Fibroblast of the aortic adventitia (primary cell): ENCODE measurements at regions not wholly inside any gene's neighbourhood (a gene's known extent, or its start where the extent isn't known, plus 50 kb on each side); places are given as distances from the start of the nearest gene placed in this dataset.

Source experiments
- DNase-seq: peaks from one replicate; pipeline ENCODE4 v3.0.0-alpha.2; 2010; ENCODE audit warnings: low read depth
- H3K4me3 ChIP-seq: 2 replicates; pipeline ENCODE4 v1.5.1; 2011; ENCODE audit warnings: low read depth, mild to moderate bottlenecking, control low read depth, low read length, moderate library complexity
- TF ChIP-seq, protein P1 (sequence below): IDR thresholded peaks from 2 replicates; pipeline ENCODE4 v1.5.1; 2011; ENCODE audit warnings: mild to moderate bottlenecking, low read length, control low read depth, inconsistent platforms; ENCODE audit not compliant: insufficient read depth

DNA sequence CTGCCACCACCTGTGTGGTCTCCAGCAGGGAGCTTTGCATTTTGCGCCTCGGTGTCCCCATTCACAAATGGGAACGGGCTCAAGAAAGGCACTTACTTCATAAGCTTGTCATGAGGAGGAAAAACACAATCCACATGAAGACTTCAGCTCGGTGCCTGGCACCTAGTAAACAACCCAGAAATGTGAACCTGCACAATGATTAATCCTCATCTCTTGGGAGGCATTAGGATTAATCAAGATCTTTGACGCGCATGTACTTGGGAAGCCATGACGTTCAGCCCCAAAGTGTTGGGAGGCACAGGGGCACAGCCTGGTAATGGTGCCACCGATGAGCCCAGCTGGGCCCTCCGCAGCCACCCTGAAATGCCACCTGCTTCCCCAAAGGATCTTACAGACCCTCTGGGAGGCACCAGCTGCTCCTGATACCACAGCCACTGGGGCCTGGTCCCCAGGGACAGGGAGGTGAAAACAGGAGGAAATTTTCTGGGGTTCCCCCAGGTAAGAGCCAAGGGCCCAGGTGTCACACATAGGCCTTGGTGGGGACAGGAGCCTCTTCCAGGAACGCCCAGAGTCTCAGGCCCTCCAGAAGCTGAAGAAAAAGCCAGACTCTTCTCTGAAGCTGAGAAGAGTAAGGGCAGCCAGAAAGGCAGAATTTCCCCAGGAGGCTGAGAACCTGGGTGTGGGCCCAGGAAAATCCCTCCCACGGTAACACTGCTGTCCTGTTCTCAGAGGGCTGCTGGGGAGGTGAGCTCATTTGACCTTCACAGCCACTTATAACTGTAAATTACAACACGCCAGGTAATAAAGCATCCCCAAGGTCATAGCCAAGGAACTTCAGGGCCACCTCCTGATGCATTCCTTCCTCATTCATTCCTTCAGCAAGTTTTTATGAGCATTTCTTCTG, 507.5 kb downstream of the SHQ1 start:
- DNase-seq = no peak
- no peak overlapping the region for H3K4me3 ChIP-seq
- TF ChIP-seq, protein P1, sequence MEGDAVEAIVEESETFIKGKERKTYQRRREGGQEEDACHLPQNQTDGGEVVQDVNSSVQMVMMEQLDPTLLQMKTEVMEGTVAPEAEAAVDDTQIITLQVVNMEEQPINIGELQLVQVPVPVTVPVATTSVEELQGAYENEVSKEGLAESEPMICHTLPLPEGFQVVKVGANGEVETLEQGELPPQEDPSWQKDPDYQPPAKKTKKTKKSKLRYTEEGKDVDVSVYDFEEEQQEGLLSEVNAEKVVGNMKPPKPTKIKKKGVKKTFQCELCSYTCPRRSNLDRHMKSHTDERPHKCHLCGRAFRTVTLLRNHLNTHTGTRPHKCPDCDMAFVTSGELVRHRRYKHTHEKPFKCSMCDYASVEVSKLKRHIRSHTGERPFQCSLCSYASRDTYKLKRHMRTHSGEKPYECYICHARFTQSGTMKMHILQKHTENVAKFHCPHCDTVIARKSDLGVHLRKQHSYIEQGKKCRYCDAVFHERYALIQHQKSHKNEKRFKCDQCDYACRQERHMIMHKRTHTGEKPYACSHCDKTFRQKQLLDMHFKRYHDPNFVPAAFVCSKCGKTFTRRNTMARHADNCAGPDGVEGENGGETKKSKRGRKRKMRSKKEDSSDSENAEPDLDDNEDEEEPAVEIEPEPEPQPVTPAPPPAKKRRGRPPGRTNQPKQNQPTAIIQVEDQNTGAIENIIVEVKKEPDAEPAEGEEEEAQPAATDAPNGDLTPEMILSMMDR = no peak

DNA sequence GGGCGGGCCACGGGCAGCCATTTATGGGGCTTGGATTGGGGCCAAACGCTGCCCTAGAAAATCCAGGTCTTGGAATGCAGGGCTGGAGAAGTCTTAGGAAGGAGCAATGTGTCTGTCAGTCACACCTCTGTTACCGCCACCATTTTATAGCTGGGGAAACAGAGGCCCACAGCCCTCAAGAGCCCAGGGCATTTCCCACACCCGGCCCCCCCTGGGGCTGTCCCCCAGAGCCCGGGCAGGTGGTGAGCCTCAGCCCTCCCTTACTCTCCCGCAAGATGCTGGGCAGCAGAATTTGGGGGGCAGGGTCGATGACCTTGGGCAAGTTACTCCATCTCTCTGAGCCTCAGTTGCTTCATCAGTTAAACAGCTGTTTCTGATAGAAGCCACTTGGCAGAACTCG, 508.2 kb downstream of the SHQ1 start:
- no peak overlapping the region for H3K4me3 ChIP-seq
- TF ChIP-seq, protein P1 = no peak
- no peak for DNase-seq

DNA sequence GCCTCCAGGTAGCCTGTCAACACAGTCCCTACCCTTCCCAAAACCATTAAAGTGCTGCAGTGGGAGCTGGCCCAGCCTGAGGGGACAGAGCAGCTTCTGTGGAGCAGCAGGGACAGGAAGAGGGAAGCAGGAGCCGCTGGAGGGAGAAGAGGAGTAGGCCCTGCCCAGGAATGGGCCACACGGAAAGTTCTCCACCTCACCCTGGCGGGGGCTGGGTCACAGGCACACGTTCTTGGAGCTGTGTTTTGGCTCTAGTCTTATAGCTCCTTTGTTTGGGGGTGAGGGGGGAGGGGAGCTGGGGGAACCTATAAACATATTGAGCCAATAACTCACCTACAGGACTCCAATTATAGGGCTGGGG, 508.6 kb downstream of the SHQ1 start:
- DNase-seq = no peak
- TF ChIP-seq, protein P1 = no peak
- H3K4me3 ChIP-seq = no peak overlapping the region

DNA sequence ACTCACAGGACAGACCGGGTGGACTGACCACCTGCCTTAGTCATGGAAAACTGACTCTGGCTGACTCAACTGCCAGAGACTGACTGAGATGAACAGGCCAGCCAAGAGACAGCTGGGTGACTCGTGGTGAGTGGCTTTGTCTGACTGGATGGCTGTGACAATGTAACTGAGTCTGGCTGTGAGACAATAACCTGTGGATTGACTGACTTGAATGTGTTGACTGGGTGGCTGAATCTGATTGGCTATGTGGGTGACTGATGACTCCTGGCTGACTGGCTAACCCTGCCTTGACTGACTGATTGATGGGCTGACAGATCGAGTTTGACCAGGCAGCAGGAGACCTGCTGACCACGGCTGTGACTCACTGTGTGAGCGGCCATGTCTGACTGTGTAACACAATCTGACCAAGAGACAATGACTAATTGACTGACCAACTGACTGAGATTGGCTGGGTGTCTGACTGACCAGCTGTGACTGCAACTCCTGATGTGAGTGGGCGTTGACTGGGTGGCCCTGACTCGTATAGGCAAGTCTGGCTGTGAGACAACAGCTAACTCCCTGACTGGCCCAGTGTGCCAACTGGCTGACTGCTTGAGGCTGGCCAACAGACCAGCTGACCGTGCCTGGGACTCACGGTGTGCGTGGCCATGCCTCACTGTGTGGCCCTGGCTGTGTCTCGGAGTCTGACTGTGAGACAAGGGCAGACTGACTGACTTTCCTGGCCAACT, 509.1 kb downstream of the SHQ1 start:
- no peak overlapping the region for H3K4me3 ChIP-seq
- peak; percentile 87 for DNase-seq
- TF ChIP-seq, protein P1 = no peak

DNA sequence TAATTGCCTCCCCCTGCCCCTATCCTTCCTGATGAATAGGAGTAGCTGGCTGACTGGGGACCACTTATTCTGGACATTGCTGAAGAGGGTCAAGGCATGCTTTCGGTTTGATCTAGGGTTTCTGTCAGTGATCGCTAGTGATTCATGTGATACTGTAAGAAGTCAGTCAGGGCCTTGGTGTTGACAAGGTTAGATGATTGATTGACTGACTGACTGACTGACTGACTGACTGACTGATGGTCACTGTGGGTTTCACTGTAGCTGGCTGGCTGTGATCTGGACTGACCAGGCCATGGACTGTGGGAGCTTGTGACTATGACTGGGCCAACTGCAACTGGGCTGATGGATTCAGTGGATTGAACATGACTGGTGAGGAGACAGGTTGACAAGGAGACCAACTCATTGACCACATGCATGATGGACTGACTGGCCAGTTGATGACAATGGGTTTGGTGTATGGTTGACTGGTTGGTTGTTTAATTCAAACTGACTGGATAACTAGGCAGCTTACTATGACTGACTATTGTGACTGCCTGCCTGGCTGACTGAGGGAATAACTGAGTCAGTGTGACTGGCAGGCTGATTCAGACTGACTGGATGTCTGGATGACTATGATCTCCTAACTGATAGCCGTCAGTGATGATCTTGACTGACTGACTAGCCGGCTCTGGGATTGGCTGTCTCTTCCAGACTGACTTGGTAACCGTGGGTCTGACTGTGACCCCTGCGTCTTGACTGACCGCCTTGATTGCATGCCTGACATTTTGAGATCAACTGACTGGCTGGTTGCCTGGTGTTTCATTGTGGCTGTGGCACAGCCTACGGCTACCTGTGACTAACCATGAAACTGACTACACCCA, 509.9 kb downstream of the SHQ1 start:
- no peak for DNase-seq
- H3K4me3 ChIP-seq = no peak overlapping the region
- TF ChIP-seq, protein P1 = no peak

DNA sequence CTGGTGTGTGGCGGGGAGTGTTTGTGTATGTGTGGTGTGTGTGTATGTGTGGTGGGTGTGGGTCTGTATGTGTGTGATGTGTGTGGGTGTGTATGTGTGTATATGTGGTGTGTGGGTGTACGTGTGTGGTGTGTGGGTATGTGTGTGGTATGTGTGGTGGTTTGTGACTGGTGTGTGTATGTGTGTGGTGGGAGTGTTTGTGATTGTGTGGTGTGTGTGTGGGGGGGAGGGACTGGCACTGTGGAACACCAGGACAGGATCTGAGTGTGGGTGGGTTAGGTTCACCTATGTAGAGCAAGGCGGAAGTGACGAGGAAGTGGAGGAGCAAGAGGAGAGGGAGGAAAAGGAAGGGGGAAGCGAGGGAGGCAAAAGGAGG, 510.8 kb downstream of the SHQ1 start:
- DNase-seq = no peak
- TF ChIP-seq, protein P1 = no peak
- no peak overlapping the region for H3K4me3 ChIP-seq
